Heart left ventricle (tissue), 13 donors: ENCODE measurements at regions not wholly inside any gene's neighbourhood (a gene's known extent, or its start where the extent isn't known, plus 50 kb on each side); places are given as distances from the start of the nearest gene placed in this dataset.

Experiments
- POLR2A ChIP-seq, 2 donors: fragments of 450-650 bp; IDR thresholded peaks; one replicate each; pipeline ENCODE4 v1.6.1; 2017; ENCODE audit warnings: antibody characterized with exemption in 2 of 2, mild to moderate bottlenecking in 2 of 2, moderate library complexity in 2 of 2
- TF ChIP-seq, protein P1 (sequence below), 12 donors: fragments of 200-600 bp; sonication (generic) in 4 of 12; IDR thresholded peaks; one replicate each; pipeline versions ENCODE4 v1.5.0 to v1.8.0; 2018 to 2022; ENCODE audit warnings: antibody characterized with exemption in 12 of 12, mild to moderate bottlenecking in 5 of 12
- donor health status: ischemic (EF 13 %, LVEDD 7.1; RV severe dilation, severe dysfunction).
- donor health status: DM: no; HTN: yes; CAD: no.
- donor health status: DM: no; HTN: no; CAD: no.
- donor health status: ischemic (EF 25% LVEDD 6.9; RV normal size, moderate dysfunction).
- donor health status: ischemic (EF 25% LVEDD 5.7; RV mildly dilated, moderate dysfunction).
- donor health status: ischemic (EF 35%, LVEDD 5.7; RV mildly dilated, moderate dysfunction).
- donor health status: nonischemic (EF 11% LVEDD 7.7; RV severe dilation, severe dysfunction).
- donor health status: DM: yes; HTN: yes; CAD: no.
- donor health status: PGD.
- donor health status: ischemic (EF 29% LVEDD 5.4; RV normal size, mild dysfunction).
- donor health status: nonischemic (EF 23%, LVEDD 6.1; RV moderate dilation, normal function).

GRCh38 chr4:159547645-159548308, 444.9 kb downstream of the RAPGEF2 start:
- TF ChIP-seq, protein P1, sequence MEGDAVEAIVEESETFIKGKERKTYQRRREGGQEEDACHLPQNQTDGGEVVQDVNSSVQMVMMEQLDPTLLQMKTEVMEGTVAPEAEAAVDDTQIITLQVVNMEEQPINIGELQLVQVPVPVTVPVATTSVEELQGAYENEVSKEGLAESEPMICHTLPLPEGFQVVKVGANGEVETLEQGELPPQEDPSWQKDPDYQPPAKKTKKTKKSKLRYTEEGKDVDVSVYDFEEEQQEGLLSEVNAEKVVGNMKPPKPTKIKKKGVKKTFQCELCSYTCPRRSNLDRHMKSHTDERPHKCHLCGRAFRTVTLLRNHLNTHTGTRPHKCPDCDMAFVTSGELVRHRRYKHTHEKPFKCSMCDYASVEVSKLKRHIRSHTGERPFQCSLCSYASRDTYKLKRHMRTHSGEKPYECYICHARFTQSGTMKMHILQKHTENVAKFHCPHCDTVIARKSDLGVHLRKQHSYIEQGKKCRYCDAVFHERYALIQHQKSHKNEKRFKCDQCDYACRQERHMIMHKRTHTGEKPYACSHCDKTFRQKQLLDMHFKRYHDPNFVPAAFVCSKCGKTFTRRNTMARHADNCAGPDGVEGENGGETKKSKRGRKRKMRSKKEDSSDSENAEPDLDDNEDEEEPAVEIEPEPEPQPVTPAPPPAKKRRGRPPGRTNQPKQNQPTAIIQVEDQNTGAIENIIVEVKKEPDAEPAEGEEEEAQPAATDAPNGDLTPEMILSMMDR (IDR thresholded peaks at IDR 0.05), result no peak
- no peak for TF ChIP-seq POLR2A (IDR thresholded peaks at IDR 0.05)
